T1000 (cell line): ENCODE measurements at regions not wholly inside any gene's neighbourhood (a gene's known extent, or its start where the extent isn't known, plus 50 kb on each side); places are given as distances from the start of the nearest gene placed in this dataset.

Source experiments
- DNase-seq: peaks from one replicate; lab custom pipeline; 2025; ENCODE audit warnings: mixed read lengths; lab: John Stamatoyannopoulos, UW

DNA sequence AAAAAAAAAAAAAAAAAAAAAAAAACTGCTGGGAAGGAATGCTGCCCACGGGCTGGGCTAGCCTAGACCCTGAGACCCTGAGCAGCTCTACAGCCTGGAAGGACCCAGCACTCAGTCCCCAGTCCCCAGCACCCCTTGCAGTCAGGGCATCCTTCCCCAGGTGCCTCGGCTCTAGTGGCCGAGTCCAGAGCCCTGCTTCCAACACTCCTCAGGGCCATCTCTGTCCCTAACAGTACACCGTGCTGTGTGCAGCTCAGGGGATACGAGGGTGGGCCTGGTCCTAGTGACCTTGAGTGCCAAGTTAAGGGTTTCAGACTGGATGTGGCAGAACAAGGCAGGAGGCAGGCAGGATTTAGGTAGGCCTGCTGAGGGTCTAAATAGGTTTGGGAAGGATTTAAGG is 50.2 kb upstream of the LRP8 start:
- no peak for DNase-seq

DNA sequence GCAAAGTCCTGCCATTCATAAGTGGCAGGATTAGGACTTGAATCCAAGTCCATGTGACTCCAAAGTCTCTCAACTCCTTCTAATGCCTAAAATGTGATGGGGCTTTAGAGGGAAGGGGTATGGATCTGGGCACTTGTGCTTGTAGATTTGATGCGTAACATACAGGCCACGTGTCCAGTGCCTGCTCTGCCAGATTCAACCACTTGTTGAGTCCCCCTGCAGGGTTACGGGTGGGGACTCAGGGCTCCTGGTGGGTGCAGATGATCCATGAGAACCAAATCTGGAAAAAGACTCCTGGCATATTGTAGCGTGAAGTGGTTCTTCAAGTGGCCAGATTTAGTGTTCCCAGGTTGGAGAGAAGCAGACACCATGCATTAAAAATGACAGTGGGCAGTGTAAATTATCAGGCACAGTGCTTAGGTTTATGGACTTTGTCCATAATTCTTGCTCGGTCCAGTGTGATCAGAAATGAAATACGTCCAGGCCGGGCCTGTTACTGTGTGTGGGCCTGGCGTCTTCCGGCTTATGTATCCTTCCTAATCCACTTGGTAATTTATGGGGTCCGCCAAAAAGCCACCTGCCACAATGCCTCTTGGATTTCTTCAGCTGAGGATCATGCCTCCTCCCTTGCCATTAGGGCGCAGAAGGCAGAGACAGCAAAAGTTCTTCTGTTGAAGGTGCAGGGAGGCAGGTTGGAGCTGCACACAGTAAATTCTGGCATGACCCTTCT is 51.2 kb upstream of the LRP8 start:
- no peak for DNase-seq

DNA sequence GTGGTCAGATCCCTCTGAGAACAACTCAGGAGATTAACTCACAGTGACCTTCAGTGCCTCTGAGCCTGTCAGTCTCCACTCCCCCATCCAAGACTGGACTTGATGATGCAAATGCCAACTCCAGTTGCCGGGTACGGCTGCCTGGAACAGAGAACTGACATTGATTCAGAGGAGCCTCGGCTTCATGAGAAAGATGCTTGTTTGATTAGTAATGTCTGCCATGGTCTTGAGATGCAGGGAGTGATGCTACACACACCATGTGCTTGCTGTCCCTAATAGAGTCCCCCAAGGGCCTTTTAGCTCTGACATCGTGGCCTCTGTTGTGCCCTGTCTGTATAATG is 51.8 kb upstream of the LRP8 start:
- no peak for DNase-seq

DNA sequence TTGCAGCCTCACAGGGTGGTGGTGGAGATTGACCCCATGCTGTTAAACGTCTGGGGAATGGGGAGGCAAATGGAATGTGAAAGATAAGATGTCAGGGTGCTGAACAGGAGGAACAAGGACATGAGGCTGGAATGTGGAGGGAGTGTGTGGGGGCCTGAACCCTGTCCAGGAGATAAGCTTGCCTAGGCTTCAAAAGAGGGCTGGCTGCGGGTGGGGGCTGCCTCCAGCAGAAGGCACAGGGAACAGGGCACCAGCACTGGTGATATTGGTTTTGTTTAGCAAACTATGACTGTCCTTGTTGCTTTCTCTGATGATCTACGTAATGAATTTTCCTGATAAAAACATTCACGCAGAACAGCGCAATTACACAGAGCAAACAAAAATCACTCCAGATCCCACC is 52.4 kb upstream of the LRP8 start:
- no peak for DNase-seq

DNA sequence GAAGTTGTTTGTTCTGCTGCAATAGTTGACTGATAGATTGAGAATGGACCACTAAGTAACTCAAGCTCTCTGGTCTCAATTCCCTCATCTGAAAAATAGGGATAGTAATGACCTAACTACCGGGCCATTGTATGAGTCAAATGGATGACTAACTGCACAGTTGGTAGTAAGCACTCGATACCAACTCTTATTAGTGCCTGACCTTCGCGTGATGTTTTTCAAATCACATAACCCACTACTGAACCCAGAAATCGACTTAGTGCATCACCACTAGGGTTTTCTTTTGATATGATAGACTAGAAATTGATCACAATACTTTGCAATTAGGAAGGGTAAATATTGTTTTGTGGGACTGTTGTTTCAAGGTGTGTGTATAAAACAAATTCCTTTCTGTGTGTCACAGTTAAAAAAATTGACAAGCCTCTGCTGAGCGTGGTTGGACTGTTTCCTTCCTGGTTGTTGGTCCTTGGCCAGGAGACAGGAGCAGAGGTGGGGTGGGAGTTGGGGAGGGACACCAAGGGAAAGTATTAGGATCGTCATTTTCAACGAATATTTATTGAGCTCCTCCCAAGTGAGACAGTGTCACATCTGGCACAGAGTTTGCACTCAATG is 54.0 kb upstream of the LRP8 start:
- DNase-seq, result no peak

DNA sequence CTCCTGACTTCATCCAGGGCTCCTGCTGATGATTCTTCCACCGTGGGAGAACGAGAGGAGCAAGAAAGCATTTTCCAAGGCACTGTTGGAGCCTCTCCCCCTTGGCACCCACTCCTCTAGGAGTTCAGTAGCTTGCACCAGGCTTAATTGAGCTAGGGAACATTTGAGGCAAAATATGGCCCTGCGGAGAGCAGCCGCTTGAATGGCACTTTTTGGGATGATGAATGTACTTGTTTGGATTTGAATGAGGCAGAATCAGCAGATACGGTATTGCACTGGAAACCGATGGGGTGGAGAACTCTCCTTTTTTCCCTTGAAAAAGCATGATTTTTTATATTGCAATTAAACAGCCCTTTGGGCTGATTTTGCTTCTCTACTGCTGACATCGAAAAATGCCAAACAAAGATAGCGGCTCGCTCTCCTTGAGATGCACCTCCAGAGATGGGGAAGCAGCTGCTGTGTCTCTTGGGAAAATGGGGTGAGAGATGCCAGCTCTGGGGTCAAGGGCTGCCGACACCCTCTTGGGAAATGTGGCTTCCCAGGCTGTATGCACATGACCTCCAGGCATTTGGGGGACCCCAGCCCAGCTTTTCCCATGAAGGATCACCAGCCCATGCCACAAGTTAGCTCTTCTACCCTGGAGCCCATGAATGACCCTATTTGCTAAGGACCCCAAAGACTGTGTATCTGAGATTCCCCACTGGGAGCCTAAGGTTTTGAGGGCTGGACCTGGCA is 55.4 kb upstream of the LRP8 start:
- no peak for DNase-seq

DNA sequence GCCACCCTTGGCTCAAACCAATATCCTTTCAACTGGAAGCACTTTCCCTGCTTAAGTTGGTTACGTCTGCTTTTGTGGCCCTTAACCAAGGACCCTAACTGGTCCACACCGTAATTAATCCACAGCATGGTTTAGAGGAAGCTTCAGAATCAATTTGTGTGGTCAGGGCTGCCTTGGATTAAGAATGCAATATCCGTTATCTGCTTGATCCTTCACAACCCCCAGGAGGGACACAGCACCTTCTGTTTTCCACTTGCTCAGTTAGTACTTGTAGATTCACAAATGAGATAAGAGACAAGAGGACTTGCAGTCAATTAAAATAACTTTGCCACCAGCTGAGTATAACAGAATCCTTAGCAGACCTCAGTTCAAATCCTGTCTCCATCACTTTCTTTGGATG is 56.9 kb upstream of the LRP8 start:
- no peak for DNase-seq

DNA sequence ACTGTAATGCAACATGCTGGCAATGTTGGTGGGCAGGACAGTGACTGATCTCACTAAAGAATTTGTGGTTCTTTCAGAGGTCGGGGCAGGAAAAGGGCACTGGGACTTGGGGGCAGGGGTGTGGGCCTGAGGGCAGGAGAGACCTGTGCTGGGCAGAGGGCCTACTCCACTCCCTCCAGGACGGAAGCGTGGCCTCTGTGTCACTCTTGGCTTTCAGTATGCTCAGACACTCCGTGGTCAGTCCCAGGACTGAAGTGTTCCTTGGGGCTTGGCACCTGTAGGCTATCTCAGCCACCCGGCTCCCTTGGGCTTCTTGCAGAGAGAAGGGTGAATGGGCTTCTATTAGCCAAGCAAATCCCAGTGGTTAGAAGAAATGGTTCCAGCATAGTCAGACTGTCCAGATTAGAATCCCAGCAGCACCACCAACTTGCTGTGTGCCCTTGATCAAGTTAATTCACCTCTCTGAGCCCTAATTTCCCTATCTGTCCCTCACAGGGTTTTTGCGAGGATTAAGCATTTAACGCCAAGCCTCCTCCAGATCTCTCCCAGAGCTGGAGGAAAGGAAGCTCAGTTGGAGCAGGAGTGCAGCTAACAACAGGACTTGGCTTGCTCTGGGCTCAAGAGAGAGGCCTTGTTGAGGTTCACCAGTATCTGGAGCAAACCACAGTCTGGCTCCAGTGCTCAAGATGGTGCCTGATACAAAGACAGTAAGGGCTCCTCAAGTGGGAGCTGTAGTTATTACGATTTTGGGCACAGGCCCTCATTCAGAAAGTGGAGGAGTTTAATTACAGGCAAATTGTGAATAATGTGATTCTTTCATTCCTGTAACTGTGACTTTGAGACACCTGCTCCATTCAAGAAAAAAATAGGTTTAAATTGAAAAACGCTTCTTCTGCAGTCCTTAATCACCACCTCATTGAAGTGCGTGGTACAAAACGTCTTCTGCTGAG is 57.7 kb upstream of the LRP8 start:
- DNase-seq, result no peak

DNA sequence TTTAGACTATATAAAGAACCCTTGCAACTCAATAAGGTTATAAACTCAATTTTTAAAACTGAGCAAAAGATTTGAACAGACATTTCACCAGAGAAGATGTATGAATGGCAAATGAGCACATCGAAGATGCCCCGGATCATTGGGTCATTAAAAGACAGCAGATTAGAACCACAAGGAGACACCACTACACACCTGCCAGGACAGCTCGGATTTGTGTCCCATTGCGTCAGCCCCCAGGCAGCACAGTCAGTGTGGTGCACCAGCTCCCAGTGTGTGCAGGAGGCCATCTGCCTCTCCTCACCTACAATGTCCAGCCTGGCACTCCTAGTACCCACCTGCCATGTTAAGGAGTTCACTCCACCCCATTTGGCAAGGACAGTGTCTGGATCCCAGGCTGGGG is 61.1 kb upstream of the LRP8 start:
- no peak for DNase-seq

DNA sequence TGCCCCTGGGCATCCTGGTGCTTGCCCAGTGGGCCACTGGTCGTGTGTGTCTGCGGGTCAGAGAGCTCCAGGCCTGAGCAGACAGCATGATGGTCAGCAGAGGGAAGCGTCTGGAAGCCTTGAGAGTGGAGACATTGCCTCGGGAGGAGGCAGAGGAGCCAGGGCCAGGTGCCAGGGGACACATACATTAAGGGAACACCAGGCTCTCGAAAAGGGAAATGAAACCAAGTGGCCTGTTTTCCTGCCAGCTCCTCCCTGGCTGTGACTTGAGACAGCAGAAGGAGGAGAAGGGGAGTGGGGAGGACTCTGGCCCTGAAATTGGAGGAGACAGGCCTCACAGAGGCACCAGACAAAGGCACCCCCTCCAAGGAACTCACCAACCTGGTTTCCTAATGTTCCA is 62.4 kb upstream of the LRP8 start:
- no peak for DNase-seq

DNA sequence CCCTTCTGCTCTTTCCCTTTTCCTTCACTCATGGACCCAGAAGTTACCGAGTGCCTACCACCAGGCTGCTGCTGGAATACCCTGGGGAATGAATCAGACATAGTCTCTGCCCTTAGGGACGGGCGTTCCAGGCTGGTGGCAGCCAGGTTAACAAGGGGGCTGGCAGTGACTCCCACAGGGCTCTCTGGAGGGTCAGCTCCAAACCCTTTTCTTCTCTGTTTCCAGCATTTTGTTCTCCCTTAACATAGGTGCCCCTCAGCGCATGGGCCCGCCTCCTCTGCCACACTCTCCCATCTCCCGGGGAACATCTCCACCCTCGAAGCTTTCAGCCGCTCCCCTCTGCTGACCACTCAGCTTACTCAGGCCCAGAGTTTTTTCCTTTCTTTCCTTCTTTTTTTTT is 62.9 kb upstream of the LRP8 start:
- DNase-seq, result no peak

DNA sequence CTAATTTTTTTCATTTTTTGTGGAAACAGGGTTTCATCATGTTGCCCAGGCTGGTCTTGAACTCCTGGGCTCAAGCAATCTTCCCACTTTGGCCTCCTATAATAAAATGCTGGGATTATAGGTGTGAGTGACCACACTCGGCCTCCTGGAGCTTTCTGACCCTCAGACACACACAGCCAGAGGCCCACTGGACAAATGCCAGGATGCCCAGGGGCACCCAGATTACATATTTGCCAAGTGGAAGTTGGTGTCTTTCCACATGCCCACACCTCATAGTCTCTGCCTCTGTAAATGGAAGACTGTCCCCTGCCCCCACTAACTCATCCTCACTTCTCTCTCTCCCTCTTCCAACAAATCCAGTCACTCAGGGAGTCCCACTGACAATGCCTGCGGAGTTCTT is 63.4 kb upstream of the LRP8 start:
- no peak for DNase-seq

DNA sequence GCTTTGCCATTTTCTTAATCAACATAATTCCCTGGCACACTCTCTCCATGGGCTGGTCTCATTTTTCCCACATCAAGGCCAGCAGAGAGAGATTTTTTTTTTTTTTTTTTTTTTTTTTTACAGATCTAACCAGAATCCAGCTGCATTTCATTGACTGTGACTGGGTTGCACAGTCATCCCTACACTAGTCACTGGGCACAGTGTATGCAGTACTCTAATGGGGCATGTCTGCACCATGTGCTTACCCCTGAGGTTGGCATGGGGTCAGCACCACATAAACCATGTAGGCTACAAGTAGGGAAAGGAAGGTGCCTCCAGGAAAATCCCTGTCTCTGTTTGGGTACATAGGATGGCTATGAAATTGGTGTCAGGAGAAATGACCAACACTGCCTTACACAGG is 64.1 kb upstream of the LRP8 start:
- no peak for DNase-seq

DNA sequence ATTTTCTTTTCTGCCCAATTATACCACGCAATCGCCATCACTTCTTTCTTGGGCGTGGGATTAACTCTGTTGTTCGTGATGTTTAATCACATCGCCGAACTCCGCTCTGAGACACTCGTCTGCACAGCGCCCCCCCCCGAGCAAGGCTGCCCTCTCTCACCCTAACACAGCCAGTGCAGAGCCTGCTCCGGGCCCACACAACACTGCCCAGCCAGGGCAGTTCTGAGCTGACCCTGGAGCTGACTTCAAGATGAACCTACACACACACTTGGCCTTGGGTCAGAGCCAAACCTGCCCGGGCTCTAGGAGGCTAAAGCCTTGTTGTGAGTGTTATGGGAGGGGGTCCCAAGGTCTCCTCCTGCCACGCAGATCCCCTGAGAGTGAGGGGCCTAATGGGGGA is 64.6 kb upstream of the LRP8 start:
- DNase-seq, result no peak

DNA sequence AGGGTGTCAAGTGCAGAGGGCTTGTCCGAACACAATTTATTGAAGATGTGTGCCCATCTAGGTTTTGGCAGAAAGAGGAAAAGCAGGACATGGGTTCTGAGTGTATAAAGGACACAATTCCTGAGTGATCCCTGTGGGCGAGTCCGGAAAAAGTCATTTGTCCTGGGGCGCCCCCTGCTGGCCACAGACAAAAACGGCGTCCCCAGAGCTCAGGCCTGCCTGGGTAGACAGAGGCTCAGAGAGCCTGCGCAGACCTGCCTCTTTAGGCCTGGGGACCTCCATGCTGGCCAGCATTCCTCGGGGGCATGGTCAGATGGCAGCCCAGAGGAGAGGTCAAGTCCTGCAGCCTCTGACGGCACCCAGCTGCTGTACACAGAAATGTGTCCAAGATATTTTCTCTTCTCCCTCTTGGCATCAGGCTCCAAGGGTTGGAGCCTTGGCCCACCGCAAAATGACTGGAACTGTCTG is 65.5 kb upstream of the LRP8 start:
- DNase-seq, result peak; percentile 74

DNA sequence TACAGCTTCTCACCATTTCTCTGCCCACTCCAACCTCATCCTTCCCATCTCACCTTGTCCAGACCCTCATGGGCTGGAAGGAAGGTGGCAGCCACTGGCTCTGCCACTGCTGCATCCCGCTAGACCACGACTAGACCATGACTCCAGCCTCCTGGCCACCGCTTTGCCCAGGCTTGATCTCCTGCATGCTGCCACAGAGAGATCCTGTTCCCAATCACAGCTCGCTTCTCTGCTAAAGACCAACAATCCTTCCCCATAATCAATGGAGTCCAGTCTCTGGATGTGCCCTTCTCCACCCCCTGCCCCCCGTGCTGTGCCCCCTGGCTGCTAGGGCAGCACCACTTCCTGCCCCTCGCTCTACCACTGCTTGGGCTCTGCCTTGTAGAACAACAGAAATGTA is 64.9 kb upstream of the DMRTB1 start:
- DNase-seq, result no peak

DNA sequence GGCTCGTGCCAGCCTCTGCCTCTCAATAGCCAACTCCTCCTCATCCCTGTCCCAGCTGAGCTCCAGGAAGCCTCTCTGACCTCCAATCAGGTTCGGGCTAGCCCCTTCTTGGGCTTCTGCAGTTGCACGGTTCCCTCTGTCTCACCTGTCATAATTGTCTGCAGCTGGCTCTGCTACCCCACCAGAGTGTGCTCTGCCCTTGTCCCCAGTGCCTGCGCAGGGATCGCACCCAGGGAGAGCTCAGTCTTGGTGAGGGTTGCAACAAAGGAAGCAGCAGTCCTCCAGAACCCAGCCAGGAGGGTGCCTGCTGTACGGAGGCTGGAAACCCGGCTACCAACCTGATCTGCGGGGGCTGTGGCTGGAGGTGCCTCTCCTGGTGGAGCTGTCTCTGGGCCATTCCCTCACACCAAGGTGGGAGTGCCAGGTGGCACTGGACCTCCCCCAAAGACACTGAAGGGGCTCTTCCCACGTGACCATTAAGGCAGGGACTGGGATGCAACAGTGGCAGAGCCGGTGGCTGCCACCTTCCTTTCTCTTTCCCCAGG is 63.5 kb upstream of the DMRTB1 start:
- no peak for DNase-seq

DNA sequence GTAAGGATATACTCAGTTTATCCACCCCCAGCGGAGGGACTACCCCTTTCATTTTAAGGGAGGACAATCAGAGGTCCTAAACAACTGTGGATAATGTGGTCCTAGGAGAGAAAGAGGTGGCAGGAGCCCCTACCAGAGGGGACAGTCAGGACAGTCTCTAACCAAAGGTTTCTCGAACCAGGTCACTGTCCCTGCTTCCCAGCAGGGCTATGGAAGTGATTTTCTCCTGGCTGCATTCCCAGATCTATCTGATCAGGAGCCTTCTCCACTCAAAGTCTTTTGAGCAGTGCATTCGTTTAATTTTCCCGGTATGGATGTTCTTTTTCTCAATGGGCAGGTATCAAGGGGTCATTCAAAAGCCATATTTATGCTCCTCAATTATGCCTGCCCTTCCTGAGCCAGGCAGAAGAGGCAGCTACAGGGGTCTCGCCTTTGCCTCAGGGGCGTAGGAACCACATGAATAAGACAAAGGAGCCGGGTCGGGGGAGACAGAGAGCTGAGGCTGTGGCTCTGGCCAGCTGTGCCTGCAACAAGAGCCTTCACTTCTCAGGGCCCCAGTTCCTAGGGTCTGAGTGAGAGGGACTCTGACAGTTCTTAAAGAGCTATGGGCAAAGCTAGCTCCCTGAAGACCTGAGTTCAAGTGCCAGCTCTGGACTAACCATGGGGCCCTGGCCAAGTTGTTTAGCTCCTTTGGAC is 62.5 kb upstream of the DMRTB1 start:
- no peak for DNase-seq

DNA sequence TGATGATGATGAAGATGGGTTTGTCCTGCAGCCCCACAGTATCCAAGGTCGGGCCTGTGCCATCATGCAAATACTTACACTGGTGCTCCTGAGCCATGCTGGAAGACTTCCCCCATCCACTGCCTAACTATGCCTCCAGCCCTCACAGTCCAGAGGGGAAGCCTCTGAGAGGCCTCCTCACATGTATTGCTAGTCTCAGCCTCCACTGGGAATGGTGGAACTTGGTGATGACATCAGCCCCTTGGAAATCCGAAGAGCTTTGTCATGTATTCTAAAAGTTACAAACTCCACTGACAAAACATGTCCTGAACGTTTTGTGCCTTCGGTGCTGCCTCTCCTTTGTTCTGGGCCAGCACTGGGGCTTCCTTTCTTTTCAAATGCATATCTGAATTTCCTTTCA is 61.1 kb upstream of the DMRTB1 start:
- no peak for DNase-seq

DNA sequence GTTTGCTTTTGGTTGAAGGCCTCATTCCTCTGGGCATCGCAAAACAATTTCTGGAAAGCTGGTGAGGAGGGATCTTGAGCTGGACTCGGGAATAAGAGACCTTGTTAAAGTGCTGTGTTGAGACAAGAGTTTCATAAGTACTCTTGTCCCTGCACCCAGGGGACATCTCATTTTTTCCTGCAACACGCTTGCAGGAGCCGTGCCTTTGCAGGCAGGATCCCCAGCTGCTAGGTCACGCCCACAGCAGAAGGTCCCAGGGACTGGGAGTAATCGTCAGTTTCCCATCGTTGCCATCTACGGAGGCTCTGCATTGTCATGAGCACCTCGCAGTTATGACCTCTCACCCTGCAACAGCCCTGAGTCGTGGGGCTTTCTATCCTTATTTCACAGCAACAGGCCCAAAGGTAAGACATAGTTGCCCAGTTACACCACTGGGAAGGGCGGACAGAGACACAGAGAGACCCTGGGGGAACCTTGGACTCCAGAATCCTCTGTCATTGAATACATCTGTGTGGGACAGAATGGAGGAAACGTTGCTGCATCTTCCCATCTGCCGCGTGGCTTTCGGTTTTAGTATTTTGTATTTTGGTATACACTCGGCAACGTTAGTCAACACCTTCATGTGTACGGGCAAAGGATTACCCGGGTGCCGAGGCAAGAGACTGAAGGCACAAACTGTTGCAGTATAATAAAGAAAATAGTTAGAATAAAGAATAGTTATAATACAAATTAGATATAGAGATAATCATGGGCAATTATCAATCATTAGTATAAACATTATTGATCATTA is 60.4 kb upstream of the DMRTB1 start:
- DNase-seq, result no peak
